ENCODE measurements at regions not wholly inside any gene's neighbourhood (a gene's known extent, or its start where the extent isn't known, plus 50 kb on each side); places are given as distances from the start of the nearest gene placed in this dataset.

- in situ Hi-C loops (cut with MboI) = no loop called here
- Histone ChIP-seq H4K20me1 (replicated peaks; ENCODE audit: control insufficient read depth, insufficient read depth, low read length) (no peaks in the 10 kb centered on the region), H3K4me2 (ENCODE audit: insufficient read depth, low read length) (no peak overlapping the region), H3K79me2 (ENCODE audit: control insufficient read depth, insufficient read depth, low read length) (no peaks in the 10 kb centered on the region), H3K9me1 (ENCODE audit: control insufficient read depth, insufficient read depth, low read length) (no peaks in the 10 kb centered on the region), H3K4me1 (replicated peaks in 1 of 2; ENCODE audit: control insufficient read depth in 2 of 2, insufficient read depth in 2 of 2, low read length in 2 of 2) (no peaks in the 10 kb centered on the region), H3K4me3 (no peak overlapping the region), H3K27me3 (ENCODE audit: control insufficient read depth in 2 of 2, insufficient read depth in 2 of 2, low read length in 2 of 2) (no peaks in the 10 kb centered on the region), H3K9me3 (replicated peaks; ENCODE audit: control insufficient read depth, insufficient read depth, low read depth, low read length) (no peaks in the 10 kb centered on the region), H3K36me3 (ENCODE audit: control insufficient read depth, insufficient read depth, low read length) (no peaks in the 10 kb centered on the region), H3K27ac (ENCODE audit: extremely low read depth, low read depth, low read length) (no peak overlapping the region), H3K9ac (ENCODE audit: insufficient read depth in 1 of 2, low read depth in 2 of 2, low read length in 2 of 2) (no peak overlapping the region), H2AFZ (ENCODE audit: low read depth, low read length) (no peak overlapping the region)
- ChIA-PET CTCF (ENCODE audit: low intra/inter-chr PET ratio) (no interaction called here), POLR2A (no interaction called here)
- FAIRE-seq (no peak), ATAC-seq (no peak), DNase-seq (ENCODE audit: extremely low read depth in 1 of 4, low spot score in 3 of 4) (no peak)
- no TSS peak for BruUV-seq (replicated peaks)
- intact Hi-C loops (cut with micrococcal nuclease) = no loop called here
- TF ChIP-seq CBX3 (IDR thresholded peaks at IDR 0.05; ENCODE audit: borderline replicate concordance in 1 of 2, low read length in 2 of 2) = no peak
- TF ChIP-seq CHAMP1 (IDR thresholded peaks at IDR 0.05) = no peak
- TF ChIP-seq TCFL5 (CRISPR knock-in tag; conservative IDR thresholded peaks at IDR 0.05) = no peak
- no peak for TF ChIP-seq ZNF384 (IDR thresholded peaks at IDR 0.05; ENCODE audit: low read depth, low read length)
- no peak for TF ChIP-seq RREB1 (CRISPR knock-in tag; IDR thresholded peaks at IDR 0.05)
- TF ChIP-seq MITF (IDR thresholded peaks at IDR 0.05) = no peak
- TF ChIP-seq JUND (IDR thresholded peaks at IDR 0.05; ENCODE audit: borderline replicate concordance, low read depth, low read length) = no peak
- TF ChIP-seq JUND (tag; IDR thresholded peaks at IDR 0.05; ENCODE audit: borderline replicate concordance, low read depth, low read length) = no peak
- TF ChIP-seq ELK1 (CRISPR knock-in tag; IDR thresholded peaks at IDR 0.05) = no peak
- no peak for TF ChIP-seq HMGXB4 (CRISPR knock-in tag; IDR thresholded peaks at IDR 0.05)
- TF ChIP-seq ZNF695 (CRISPR knock-in tag; IDR thresholded peaks at IDR 0.05) = no peak
These were observed 355.8 kb upstream of the VSTM2A start for GRCh38 chr7:54186336-54186735.
